ENCODE measurements at regions not wholly inside any gene's neighbourhood (a gene's known extent, or its start where the extent isn't known, plus 50 kb on each side); places are given as distances from the start of the nearest gene placed in this dataset.

DNA sequence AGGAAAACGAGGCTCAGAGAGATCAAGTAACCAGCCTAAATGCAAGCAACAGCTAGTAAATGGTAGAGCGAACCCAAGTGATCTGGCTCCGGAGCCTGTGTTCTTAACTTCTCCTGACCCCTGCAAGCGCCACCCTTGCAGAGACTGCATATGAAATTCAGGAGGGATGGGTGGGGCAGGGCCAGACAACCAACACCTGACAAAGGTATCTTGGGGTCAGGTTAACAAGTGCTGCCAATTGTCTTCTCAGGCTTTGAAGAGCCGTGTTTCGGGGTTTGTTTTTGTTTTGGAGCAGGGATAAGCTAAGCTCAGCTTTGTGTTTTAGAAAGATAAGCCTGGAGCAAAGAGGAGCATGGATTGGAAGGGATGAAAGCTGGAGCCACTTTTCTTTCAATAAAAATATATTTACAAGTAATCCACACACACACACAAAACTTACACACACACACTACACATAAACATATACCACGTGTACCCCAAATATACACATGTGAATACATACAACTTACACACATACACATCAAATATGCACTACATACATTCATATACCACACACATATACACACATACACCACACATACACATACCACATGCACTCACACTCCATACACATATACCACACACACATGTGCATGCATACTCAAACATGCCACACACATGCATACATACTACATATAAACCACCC is 722.0 kb downstream of the DIAPH3 start:
- peaks cover 12% of the 10 kb centered on the region for H3F3A ChIP-seq (replicated peaks; ENCODE audit: insufficient read depth)
- 87% methylated on average over 7 of the region's 7 CpGs for WGBS (ENCODE audit: low lambda C conversion rate)
- no peaks in the 10 kb centered on the region for H3K9me2 ChIP-seq
- H4K20me1 ChIP-seq (ENCODE audit: insufficient read depth), result no peaks in the 10 kb centered on the region
- H3K9ac ChIP-seq, result no peak overlapping the region
- no peak overlapping the region for H3K4me3 ChIP-seq (ENCODE audit: low read depth in 2 of 2, low read length in 1 of 2)
- peaks cover 21 to 27% of the 10 kb centered on the region in 2 experiments; a peak in 3 of 4 replicates for H3K4me1 ChIP-seq (ENCODE audit: control insufficient read depth in 1 of 2, insufficient read depth in 2 of 2, low read depth in 1 of 2, low read length in 1 of 2)
- POLR2A ChIA-PET, result no interaction called here
- no peaks in the 10 kb centered on the region for H3K36me3 ChIP-seq (replicated peaks in 1 of 2; ENCODE audit: control insufficient read depth in 1 of 2, insufficient read depth in 2 of 2, low read length in 1 of 2)
- no peaks in the 10 kb centered on the region for H3K27me3 ChIP-seq (ENCODE audit: insufficient read depth)
- no peak overlapping the region for H3K4me2 ChIP-seq
- peak overlapping the region in 1 of 2 experiments; percentile 100; a peak in 2 of 4 replicates for H3K27ac ChIP-seq (ENCODE audit: low read depth in 2 of 2, low read length in 1 of 2)
- CTCF ChIA-PET, result interaction anchor here (1.0 to 3.0 kb wide), 3 partner anchors 51 to 123 kb away, joined by 3 to 9 read pairs (median 3); no protein-coding TSS in a partner anchor
- H2AFZ ChIP-seq (ENCODE audit: low read depth), result no peak overlapping the region
- no peak for DNase-seq
- no peaks in the 10 kb centered on the region for H3K79me2 ChIP-seq (ENCODE audit: insufficient read depth)
- no peaks in the 10 kb centered on the region for H3K9me3 ChIP-seq
- TF ChIP-seq, protein P1, sequence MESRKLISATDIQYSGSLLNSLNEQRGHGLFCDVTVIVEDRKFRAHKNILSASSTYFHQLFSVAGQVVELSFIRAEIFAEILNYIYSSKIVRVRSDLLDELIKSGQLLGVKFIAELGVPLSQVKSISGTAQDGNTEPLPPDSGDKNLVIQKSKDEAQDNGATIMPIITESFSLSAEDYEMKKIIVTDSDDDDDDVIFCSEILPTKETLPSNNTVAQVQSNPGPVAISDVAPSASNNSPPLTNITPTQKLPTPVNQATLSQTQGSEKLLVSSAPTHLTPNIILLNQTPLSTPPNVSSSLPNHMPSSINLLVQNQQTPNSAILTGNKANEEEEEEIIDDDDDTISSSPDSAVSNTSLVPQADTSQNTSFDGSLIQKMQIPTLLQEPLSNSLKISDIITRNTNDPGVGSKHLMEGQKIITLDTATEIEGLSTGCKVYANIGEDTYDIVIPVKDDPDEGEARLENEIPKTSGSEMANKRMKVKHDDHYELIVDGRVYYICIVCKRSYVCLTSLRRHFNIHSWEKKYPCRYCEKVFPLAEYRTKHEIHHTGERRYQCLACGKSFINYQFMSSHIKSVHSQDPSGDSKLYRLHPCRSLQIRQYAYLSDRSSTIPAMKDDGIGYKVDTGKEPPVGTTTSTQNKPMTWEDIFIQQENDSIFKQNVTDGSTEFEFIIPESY (IDR thresholded peaks at IDR 0.05; ENCODE audit: borderline replicate concordance, low read depth), result no peak
- TF ChIP-seq, protein P2, sequence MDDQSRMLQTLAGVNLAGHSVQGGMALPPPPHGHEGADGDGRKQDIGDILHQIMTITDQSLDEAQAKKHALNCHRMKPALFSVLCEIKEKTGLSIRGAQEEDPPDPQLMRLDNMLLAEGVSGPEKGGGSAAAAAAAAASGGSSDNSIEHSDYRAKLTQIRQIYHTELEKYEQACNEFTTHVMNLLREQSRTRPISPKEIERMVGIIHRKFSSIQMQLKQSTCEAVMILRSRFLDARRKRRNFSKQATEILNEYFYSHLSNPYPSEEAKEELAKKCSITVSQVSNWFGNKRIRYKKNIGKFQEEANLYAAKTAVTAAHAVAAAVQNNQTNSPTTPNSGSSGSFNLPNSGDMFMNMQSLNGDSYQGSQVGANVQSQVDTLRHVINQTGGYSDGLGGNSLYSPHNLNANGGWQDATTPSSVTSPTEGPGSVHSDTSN (IDR thresholded peaks at IDR 0.05), result no peak

DNA sequence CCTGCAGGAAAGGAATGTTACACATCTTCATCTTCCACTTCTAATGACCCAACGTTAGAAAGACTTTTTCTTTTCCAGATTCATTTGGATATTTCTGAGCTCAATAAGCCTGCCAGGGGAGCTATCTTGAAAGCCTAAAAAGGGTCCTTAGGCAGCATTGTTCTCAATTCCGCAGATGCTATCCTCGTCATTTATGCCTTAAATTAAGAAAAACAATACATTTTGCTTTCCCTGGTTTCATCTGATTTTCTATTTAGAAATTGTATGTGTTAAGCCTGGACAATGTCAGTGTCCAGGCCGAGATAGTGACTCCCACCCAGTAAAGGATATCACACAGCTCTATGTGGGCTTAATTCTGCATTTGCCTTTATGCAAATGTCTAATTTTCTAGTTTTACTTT is 721.3 kb downstream of the DIAPH3 start:
- Histone ChIP-seq H3K9ac (no peak overlapping the region), H3K9me3 (no peaks in the 10 kb centered on the region), H2AFZ (ENCODE audit: low read depth) (peak overlapping the region; percentile 60), H3K4me2 (no peak overlapping the region), H3K27me3 (ENCODE audit: insufficient read depth) (no peaks in the 10 kb centered on the region), H3K4me3 (ENCODE audit: low read depth in 2 of 2, low read length in 1 of 2) (no peak overlapping the region), H3K79me2 (ENCODE audit: insufficient read depth) (no peaks in the 10 kb centered on the region), H3F3A (replicated peaks; ENCODE audit: insufficient read depth) (peaks cover 19% of the 10 kb centered on the region), H4K20me1 (ENCODE audit: insufficient read depth) (no peaks in the 10 kb centered on the region), H3K4me1 (ENCODE audit: control insufficient read depth in 1 of 2, insufficient read depth in 2 of 2, low read depth in 1 of 2, low read length in 1 of 2) (peaks cover 27 to 31% of the 10 kb centered on the region in 2 experiments; a peak in 3 of 4 replicates), H3K27ac (ENCODE audit: low read depth in 2 of 2, low read length in 1 of 2) (peak overlapping the region; percentile 25 to 100; a peak in 3 of 4 replicates), H3K36me3 (replicated peaks in 1 of 2; ENCODE audit: control insufficient read depth in 1 of 2, insufficient read depth in 2 of 2, low read length in 1 of 2) (no peaks in the 10 kb centered on the region), H3K9me2 (no peaks in the 10 kb centered on the region)
- ChIA-PET POLR2A (no interaction called here), CTCF (interaction anchor here (1.0 to 3.0 kb wide), 5 partner anchors 10 to 236 kb away, joined by 3 to 9 read pairs (median 4); no protein-coding TSS in a partner anchor)
- no peak for TF ChIP-seq SIN3A (IDR thresholded peaks at IDR 0.05; ENCODE audit: borderline replicate concordance, low read depth, low read length)
- TF ChIP-seq RAD21 (IDR thresholded peaks at IDR 0.05; ENCODE audit: low read length), result peak; percentile 17; the same call in 1 of the 2 replicates
- 0 out of 2 replicates have a peak, but pooled peaks have one; percentile 57 for TF ChIP-seq FOXJ3 (CRISPR knock-in tag; IDR thresholded peaks at IDR 0.05)
- TF ChIP-seq EP300 (IDR thresholded peaks at IDR 0.05; ENCODE audit: borderline replicate concordance in 1 of 2, low read depth in 1 of 2, low read length in 1 of 2), result peak in 1 of 2 experiments; percentile 80; a peak in 2 of 4 replicates
- TF ChIP-seq, protein P3, sequence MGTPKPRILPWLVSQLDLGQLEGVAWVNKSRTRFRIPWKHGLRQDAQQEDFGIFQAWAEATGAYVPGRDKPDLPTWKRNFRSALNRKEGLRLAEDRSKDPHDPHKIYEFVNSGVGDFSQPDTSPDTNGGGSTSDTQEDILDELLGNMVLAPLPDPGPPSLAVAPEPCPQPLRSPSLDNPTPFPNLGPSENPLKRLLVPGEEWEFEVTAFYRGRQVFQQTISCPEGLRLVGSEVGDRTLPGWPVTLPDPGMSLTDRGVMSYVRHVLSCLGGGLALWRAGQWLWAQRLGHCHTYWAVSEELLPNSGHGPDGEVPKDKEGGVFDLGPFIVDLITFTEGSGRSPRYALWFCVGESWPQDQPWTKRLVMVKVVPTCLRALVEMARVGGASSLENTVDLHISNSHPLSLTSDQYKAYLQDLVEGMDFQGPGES (IDR thresholded peaks at IDR 0.05; ENCODE audit: low read depth, low read length), result no peak
- peak; percentile 94 for TF ChIP-seq GATA2 (CRISPR knock-in tag; IDR thresholded peaks at IDR 0.05)
- TF ChIP-seq RCOR1 (IDR thresholded peaks at IDR 0.05; ENCODE audit: low read length), result peak; percentile 42; the same call in 1 of the 2 replicates
- no peak for TF ChIP-seq POLR2AphosphoS5 (IDR thresholded peaks at IDR 0.05; ENCODE audit: low read depth, low read length)
- TF ChIP-seq EZH2phosphoT487 (IDR thresholded peaks at IDR 0.05; ENCODE audit: borderline replicate concordance, low read depth), result no peak
- peak; percentile 17 for TF ChIP-seq CHD2 (IDR thresholded peaks at IDR 0.05; ENCODE audit: low read length, partially characterized antibody)
- WGBS (ENCODE audit: low lambda C conversion rate), result 45% methylated on average over 4 of the region's 4 CpGs
- peak; percentile 60 for DNase-seq
